KMS-11 (cell line): ENCODE measurements at regions not wholly inside any gene's neighbourhood (a gene's known extent, or its start where the extent isn't known, plus 50 kb on each side); places are given as distances from the start of the nearest gene placed in this dataset.

Experiments
- H2AFZ ChIP-seq: fragments of 200-600 bp; sonication (generic); 2 replicates; pipeline ENCODE4 v1.6.1; 2016; ENCODE audit warnings: antibody characterized with exemption, mixed run types, low read depth
- H3K27ac ChIP-seq: fragments of 200-600 bp; sonication (generic); 2 replicates; pipeline ENCODE4 v1.6.1; 2016; ENCODE audit warnings: mild to moderate bottlenecking, mixed run types
- H3K27me3 ChIP-seq: fragments of 200-600 bp; sonication (generic); 2 replicates; pipeline ENCODE4 v1.6.1; 2017; ENCODE audit warnings: mild to moderate bottlenecking, low read depth, mixed run types, moderate library complexity; ENCODE audit not compliant: insufficient read depth
- H3K36me3 ChIP-seq: fragments of 200-600 bp; sonication (generic); 2 replicates; pipeline ENCODE4 v1.6.1; 2017; ENCODE audit warnings: mild to moderate bottlenecking, mixed run types; ENCODE audit not compliant: insufficient read depth
- H3K4me1 ChIP-seq: fragments of 200-600 bp; sonication (generic); 2 replicates; pipeline ENCODE4 v1.6.1; 2016; ENCODE audit warnings: mild to moderate bottlenecking, low read depth, mixed run types; ENCODE audit not compliant: poor library complexity, severe bottlenecking
- H3K4me2 ChIP-seq: fragments of 200-600 bp; sonication (generic); 2 replicates; pipeline ENCODE4 v1.7.0; 2016; ENCODE audit warnings: mild to moderate bottlenecking, mixed run types
- H3K4me3 ChIP-seq: fragments of 200-600 bp; sonication (generic); IDR thresholded peaks from 2 replicates; pipeline ENCODE4 v1.6.1; 2017; ENCODE audit warnings: low read depth, low read length, mixed read lengths; ENCODE audit not compliant: insufficient read depth
- H3K79me2 ChIP-seq: fragments of 200-600 bp; sonication (generic); 2 replicates; pipeline ENCODE4 v1.6.1; 2016; ENCODE audit warnings: low read depth, mixed run types; ENCODE audit not compliant: insufficient read depth
- H3K9ac ChIP-seq: fragments of 200-600 bp; sonication (generic); 2 replicates; pipeline ENCODE4 v1.6.1; 2016; ENCODE audit warnings: mild to moderate bottlenecking, mixed run types
- H4K20me1 ChIP-seq: fragments of 200-600 bp; sonication (generic); 2 replicates; pipeline ENCODE4 v1.6.1; 2016; ENCODE audit warnings: mild to moderate bottlenecking, mixed run types; ENCODE audit not compliant: insufficient read depth
- TF ChIP-seq, protein P1 (sequence below): fragments of 200-600 bp; sonication (generic); conservative IDR thresholded peaks from 2 replicates; pipeline ENCODE4 v1.6.1; 2017; ENCODE audit warnings: low read depth, mild to moderate bottlenecking, antibody characterized with exemption, low read length, moderate library complexity, mixed read lengths

DNA sequence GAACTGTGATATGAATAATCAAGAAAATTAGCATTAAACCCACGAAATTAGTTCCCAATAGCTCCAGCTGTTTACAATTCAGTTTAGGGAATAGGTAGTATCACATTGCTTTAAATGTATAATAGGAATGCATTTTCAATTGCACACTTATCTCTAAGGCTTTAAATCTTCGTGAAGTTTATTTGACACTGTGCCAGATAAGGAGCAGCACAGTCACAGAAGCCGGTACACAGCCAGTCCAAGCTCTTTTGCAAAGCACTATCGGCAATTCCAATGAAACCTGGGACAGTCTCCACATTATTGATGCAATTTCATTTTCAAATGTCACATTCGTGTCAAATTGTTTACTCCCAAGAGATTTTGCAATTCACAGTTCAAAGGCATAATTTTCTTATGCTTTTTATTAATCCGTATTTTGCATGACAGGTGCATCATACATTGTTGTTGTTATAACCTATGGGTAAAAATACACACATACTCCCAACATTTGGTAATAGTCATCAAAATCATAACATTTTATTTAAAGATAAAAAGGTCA is 602.8 kb downstream of the RPS29 start:
- no peaks in the 10 kb centered on the region for H3K36me3 ChIP-seq
- H2AFZ ChIP-seq = no peak overlapping the region
- no peaks in the 10 kb centered on the region for H3K79me2 ChIP-seq
- H3K27me3 ChIP-seq = no peaks in the 10 kb centered on the region
- no peak overlapping the region for H3K4me3 ChIP-seq
- H3K9ac ChIP-seq = no peak overlapping the region
- TF ChIP-seq, protein P1, sequence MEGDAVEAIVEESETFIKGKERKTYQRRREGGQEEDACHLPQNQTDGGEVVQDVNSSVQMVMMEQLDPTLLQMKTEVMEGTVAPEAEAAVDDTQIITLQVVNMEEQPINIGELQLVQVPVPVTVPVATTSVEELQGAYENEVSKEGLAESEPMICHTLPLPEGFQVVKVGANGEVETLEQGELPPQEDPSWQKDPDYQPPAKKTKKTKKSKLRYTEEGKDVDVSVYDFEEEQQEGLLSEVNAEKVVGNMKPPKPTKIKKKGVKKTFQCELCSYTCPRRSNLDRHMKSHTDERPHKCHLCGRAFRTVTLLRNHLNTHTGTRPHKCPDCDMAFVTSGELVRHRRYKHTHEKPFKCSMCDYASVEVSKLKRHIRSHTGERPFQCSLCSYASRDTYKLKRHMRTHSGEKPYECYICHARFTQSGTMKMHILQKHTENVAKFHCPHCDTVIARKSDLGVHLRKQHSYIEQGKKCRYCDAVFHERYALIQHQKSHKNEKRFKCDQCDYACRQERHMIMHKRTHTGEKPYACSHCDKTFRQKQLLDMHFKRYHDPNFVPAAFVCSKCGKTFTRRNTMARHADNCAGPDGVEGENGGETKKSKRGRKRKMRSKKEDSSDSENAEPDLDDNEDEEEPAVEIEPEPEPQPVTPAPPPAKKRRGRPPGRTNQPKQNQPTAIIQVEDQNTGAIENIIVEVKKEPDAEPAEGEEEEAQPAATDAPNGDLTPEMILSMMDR = no peak
- no peaks in the 10 kb centered on the region for H4K20me1 ChIP-seq
- H3K27ac ChIP-seq = no peak overlapping the region
- no peak overlapping the region for H3K4me2 ChIP-seq
- H3K4me1 ChIP-seq = no peaks in the 10 kb centered on the region

DNA sequence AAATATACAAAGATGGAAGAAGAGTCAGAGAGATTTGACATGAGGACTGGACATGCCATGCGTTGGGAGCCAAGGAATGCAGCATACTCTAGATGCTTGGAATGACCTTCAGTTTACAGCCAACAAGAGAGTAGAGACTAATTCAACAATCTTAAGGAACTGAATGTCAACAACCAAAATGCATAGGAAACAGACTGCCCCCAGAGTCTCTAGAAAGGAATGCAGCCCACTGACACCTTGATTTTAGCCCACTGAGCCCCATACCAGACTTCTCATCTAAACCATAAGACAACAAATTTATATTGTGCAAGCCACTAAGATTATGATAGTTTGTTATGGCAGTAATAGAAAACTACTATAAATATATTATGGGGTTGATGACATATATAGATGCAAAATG is 611.2 kb downstream of the RPS29 start:
- H2AFZ ChIP-seq = no peak overlapping the region
- no peak overlapping the region for H3K4me2 ChIP-seq
- H3K9ac ChIP-seq = no peak overlapping the region
- H3K36me3 ChIP-seq = no peaks in the 10 kb centered on the region
- no peaks in the 10 kb centered on the region for H3K79me2 ChIP-seq
- H3K4me3 ChIP-seq = no peak overlapping the region
- H4K20me1 ChIP-seq = no peaks in the 10 kb centered on the region
- H3K27ac ChIP-seq = no peak overlapping the region
- peaks cover 5% of the 10 kb centered on the region for H3K4me1 ChIP-seq
- TF ChIP-seq, protein P1 = no peak
- H3K27me3 ChIP-seq = no peaks in the 10 kb centered on the region

DNA sequence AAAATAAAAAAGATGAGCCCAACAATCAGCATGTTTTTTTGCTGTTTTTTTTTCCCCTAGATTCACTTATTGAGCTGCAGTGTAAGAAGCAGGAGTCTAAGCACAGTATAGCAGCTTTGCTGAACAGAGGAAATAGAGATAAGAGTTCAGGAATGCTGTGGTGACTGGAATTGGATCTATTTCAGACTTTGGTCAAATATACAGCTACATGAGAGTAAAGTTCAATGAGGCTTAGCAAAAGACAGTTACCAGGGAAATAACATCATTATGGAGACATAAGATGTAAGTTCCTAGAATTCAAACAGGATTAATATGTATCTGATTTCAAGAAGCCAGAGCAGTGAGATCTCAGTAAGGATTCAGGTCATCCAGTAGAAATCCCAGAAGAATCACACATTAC is 613.0 kb downstream of the RPS29 start:
- no peak overlapping the region for H3K9ac ChIP-seq
- peaks cover 5% of the 10 kb centered on the region for H3K4me1 ChIP-seq
- H3K27ac ChIP-seq = no peak overlapping the region
- H2AFZ ChIP-seq = no peak overlapping the region
- H3K4me2 ChIP-seq = no peak overlapping the region
- H3K36me3 ChIP-seq = no peaks in the 10 kb centered on the region
- H3K79me2 ChIP-seq = no peaks in the 10 kb centered on the region
- no peaks in the 10 kb centered on the region for H4K20me1 ChIP-seq
- TF ChIP-seq, protein P1 = no peak
- no peaks in the 10 kb centered on the region for H3K27me3 ChIP-seq
- H3K4me3 ChIP-seq = no peak overlapping the region

DNA sequence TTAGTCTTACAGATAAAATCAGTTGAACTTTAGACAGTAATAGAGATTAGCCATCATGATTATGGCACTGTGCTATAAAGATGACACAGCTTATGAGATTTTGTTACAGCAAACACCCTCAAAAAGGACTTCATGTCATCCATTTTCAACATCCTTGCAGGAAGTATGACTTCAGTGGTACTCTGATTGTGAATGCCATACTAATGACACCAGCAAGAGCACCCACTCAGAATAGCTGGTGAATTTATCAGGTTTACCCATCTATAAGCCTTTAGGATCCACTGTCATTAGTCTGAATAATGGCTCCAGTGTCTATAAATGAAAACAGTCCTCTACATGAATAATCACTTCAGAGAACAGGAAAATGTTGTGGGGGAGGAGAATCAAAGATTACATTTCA is 615.2 kb downstream of the RPS29 start:
- Histone ChIP-seq H2AFZ (no peak overlapping the region), H3K9ac (no peak overlapping the region), H3K4me1 (peaks cover 5% of the 10 kb centered on the region), H3K4me2 (no peak overlapping the region), H3K36me3 (no peaks in the 10 kb centered on the region), H4K20me1 (no peaks in the 10 kb centered on the region), H3K79me2 (no peaks in the 10 kb centered on the region), H3K27ac (no peak overlapping the region), H3K4me3 (no peak overlapping the region), H3K27me3 (no peaks in the 10 kb centered on the region)
- TF ChIP-seq, protein P1 = no peak
